CD4-positive, alpha-beta T cell treated with Interleukin-21 for 1 hour (primary cell): ENCODE measurements at regions not wholly inside any gene's neighbourhood (a gene's known extent, or its start where the extent isn't known, plus 50 kb on each side); places are given as distances from the start of the nearest gene placed in this dataset.
"Not testable (repeated sequence)": the region's sequence is repeated elsewhere in the genome, so short reads cannot be mapped to it uniquely, and the experiment has no call there.

Source experiments
- DNase-seq: peaks from one replicate; pipeline ENCODE4 v3.0.0-alpha.2; 2020

GRCh38 chr12:125836647-125837046, 771.4 kb downstream of the AACS start:
- no peak for DNase-seq

- no peak for DNase-seq
Observed at GRCh38 chr12:125841332-125841731, 776.1 kb downstream of the AACS start.

- DNase-seq: no peak
Observed at GRCh38 chr12:125852116-125852515, 786.9 kb downstream of the AACS start.

GRCh38 chr12:125852679-125853078, 787.4 kb downstream of the AACS start:
- DNase-seq: no peak

- DNase-seq: no peak
Observed at GRCh38 chr12:125853670-125854069, 788.4 kb downstream of the AACS start.

GRCh38 chr12:125856366-125856765, 791.1 kb downstream of the AACS start:
- no peak for DNase-seq

GRCh38 chr12:125856896-125857295, 791.7 kb downstream of the AACS start:
- DNase-seq: no peak

- DNase-seq: no peak
Observed at GRCh38 chr12:125860672-125861288, 795.5 kb downstream of the AACS start.

GRCh38 chr12:125861299-125862281, 796.4 kb downstream of the AACS start:
- DNase-seq: no peak

GRCh38 chr12:125865236-125865635, 800.0 kb downstream of the AACS start:
- not testable (repeated sequence) for DNase-seq

- no peak for DNase-seq
Observed at GRCh38 chr12:125871811-125872594, 806.8 kb downstream of the AACS start.

GRCh38 chr12:125873016-125873415, 807.8 kb downstream of the AACS start:
- DNase-seq: no peak

- DNase-seq: no peak
Observed at GRCh38 chr12:125878483-125878882, 813.2 kb downstream of the AACS start.

- DNase-seq: no peak
Observed at GRCh38 chr12:125882141-125882540, 816.9 kb downstream of the AACS start.

- no peak for DNase-seq
Observed at GRCh38 chr12:125888921-125889320, 823.7 kb downstream of the AACS start.

- DNase-seq: no peak
Observed at GRCh38 chr12:125889742-125890141, 824.5 kb downstream of the AACS start.

- no peak for DNase-seq
Observed at GRCh38 chr12:125890366-125890905, 825.2 kb downstream of the AACS start.

GRCh38 chr12:125890971-125891370, 825.7 kb downstream of the AACS start:
- no peak for DNase-seq

GRCh38 chr12:125892276-125892675, 827.0 kb downstream of the AACS start:
- no peak for DNase-seq

- no peak for DNase-seq
Observed at GRCh38 chr12:125902991-125903390, 837.8 kb downstream of the AACS start.

- no peak for DNase-seq
Observed at GRCh38 chr12:125907351-125907750, 842.1 kb downstream of the AACS start.

GRCh38 chr12:125919856-125920470, 854.7 kb downstream of the AACS start:
- no peak for DNase-seq

GRCh38 chr12:125922330-125922729, 857.1 kb downstream of the AACS start:
- no peak for DNase-seq
